ENCODE measurements at regions not wholly inside any gene's neighbourhood (a gene's known extent, or its start where the extent isn't known, plus 50 kb on each side); places are given as distances from the start of the nearest gene placed in this dataset.

DNA sequence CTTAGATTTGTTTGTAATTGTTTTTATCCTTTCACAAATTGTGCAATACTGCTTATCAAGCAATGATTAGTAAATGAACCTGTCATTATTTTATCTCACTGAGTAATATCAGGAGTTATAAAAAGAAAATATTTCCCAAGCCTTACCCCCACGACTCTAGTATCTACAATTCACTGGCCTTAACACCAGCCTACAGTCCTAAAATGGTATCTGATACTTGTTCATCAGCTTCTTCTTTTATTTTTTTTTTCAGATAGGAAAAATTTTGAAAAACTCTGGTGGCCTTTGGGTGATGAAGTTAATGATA lies 160.8 kb upstream of the FOXA2 start:
- TF ChIP-seq EZH2 (IDR thresholded peaks at IDR 0.05; ENCODE audit: low read length, missing control alignments) (no peak), CTCF (conservative IDR thresholded peaks at IDR 0.05 in 1 of 2, IDR thresholded peaks at IDR 0.05 in 1 of 2; ENCODE audit: low read depth in 1 of 2, low read length in 2 of 2) (no peak)
